HG03060 (cell line): ENCODE measurements at regions not wholly inside any gene's neighbourhood (a gene's known extent, or its start where the extent isn't known, plus 50 kb on each side); places are given as distances from the start of the nearest gene placed in this dataset.

ENCODE experiments used
- ATAC-seq: cut with Tn5 transposase; IDR thresholded peaks from one replicate; pipeline ENCODE4 v1.9.1; 2021; ENCODE audit warnings: low read depth, moderate number of reproducible peaks; ENCODE audit not compliant: unreplicated experiment

GRCh38 chr14:59086241-59086882 lies 102.1 kb upstream of the DAAM1 start:
- no peak for ATAC-seq

GRCh38 chr14:59087240-59087639 lies 101.2 kb upstream of the DAAM1 start:
- no peak for ATAC-seq

GRCh38 chr14:59087711-59088110 lies 100.8 kb upstream of the DAAM1 start:
- no peak for ATAC-seq

- ATAC-seq: no peak
Measured at GRCh38 chr14:59090572-59090971, 97.9 kb upstream of the DAAM1 start.

GRCh38 chr14:59091404-59091803 lies 97.1 kb upstream of the DAAM1 start:
- ATAC-seq: no peak

GRCh38 chr14:59091976-59092375 lies 96.5 kb upstream of the DAAM1 start:
- no peak for ATAC-seq

- ATAC-seq: no peak
Measured at GRCh38 chr14:59093902-59094301, 94.6 kb upstream of the DAAM1 start.

- no peak for ATAC-seq
Measured at GRCh38 chr14:59096303-59096702, 92.2 kb upstream of the DAAM1 start.

- no peak for ATAC-seq
Measured at GRCh38 chr14:59097681-59098080, 90.8 kb upstream of the DAAM1 start.

- ATAC-seq: no peak
Measured at GRCh38 chr14:59098377-59098776, 90.1 kb upstream of the DAAM1 start.

- no peak for ATAC-seq
Measured at GRCh38 chr14:59100205-59100604, 88.3 kb upstream of the DAAM1 start.

- no peak for ATAC-seq
Measured at GRCh38 chr14:59101476-59101875, 87.0 kb upstream of the DAAM1 start.

GRCh38 chr14:59103396-59103795 lies 85.1 kb upstream of the DAAM1 start:
- ATAC-seq: no peak

GRCh38 chr14:59107819-59108218 lies 80.6 kb upstream of the DAAM1 start:
- ATAC-seq: no peak

GRCh38 chr14:59116984-59117415 lies 71.5 kb upstream of the DAAM1 start:
- ATAC-seq: no peak

- ATAC-seq: no peak
Measured at GRCh38 chr14:59117754-59118528, 70.5 kb upstream of the DAAM1 start.

GRCh38 chr14:59120921-59121320 lies 67.5 kb upstream of the DAAM1 start:
- no peak for ATAC-seq

- ATAC-seq: no peak
Measured at GRCh38 chr14:59123531-59123930, 64.9 kb upstream of the DAAM1 start.

- no peak for ATAC-seq
Measured at GRCh38 chr14:59123975-59124374, 64.5 kb upstream of the DAAM1 start.

- no peak for ATAC-seq
Measured at GRCh38 chr14:59125156-59125555, 63.3 kb upstream of the DAAM1 start.

- ATAC-seq: no peak
Measured at GRCh38 chr14:59126714-59127436, 61.6 kb upstream of the DAAM1 start.

GRCh38 chr14:59127437-59127732 lies 61.1 kb upstream of the DAAM1 start:
- ATAC-seq: no peak
